AG04450 (cell line): ENCODE measurements at regions not wholly inside any gene's neighbourhood (a gene's known extent, or its start where the extent isn't known, plus 50 kb on each side); places are given as distances from the start of the nearest gene placed in this dataset.

Experiments
- CTCF ChIA-PET: fragments of 300-600, 350-600 bp; formaldehyde crosslinking; extraction: SDS; loops from one replicate; lab custom pipeline; 2022; ENCODE audit warnings: antibody characterized with exemption, inconsistent platforms; lab: Charles Lee
- POLR2A ChIA-PET: fragments of 350-600 bp; formaldehyde crosslinking; extraction: SDS; loops from one replicate; lab custom pipeline; 2021; ENCODE audit warnings: antibody characterized with exemption, inconsistent platforms; lab: Yijun Ruan, JAX
- DNase-seq: peaks from one replicate; pipeline ENCODE4 v3.0.0-alpha.2; 2011; ENCODE audit warnings: low read depth, low spot score
- H3K27ac ChIP-seq: one replicate; pipeline ENCODE4 v1.5.1; 2012; ENCODE audit warnings: low read depth, low read length, control low read depth
- H3K27me3 ChIP-seq: one replicate; pipeline ENCODE4 v1.6.0; 2012; ENCODE audit warnings: low read length; ENCODE audit not compliant: control insufficient read depth, insufficient read depth
- H3K4me3 ChIP-seq: 2 replicates; pipeline ENCODE4 v1.5.1; 2011; ENCODE audit warnings: mild to moderate bottlenecking, low read depth, low read length, control low read depth
- H3K9me3 ChIP-seq: 2 replicates; pipeline ENCODE4 v1.5.1; 2012; ENCODE audit warnings: low read length; ENCODE audit not compliant: control insufficient read depth, insufficient read depth
- TF ChIP-seq, protein P1 (sequence below): IDR thresholded peaks from 2 replicates; pipeline ENCODE4 v1.5.1; 2011; ENCODE audit warnings: low read depth, low read length, control low read depth, inconsistent platforms

GRCh38 chr1:96009831-96010434, 711.7 kb upstream of the PTBP2 start:
- TF ChIP-seq, protein P1, sequence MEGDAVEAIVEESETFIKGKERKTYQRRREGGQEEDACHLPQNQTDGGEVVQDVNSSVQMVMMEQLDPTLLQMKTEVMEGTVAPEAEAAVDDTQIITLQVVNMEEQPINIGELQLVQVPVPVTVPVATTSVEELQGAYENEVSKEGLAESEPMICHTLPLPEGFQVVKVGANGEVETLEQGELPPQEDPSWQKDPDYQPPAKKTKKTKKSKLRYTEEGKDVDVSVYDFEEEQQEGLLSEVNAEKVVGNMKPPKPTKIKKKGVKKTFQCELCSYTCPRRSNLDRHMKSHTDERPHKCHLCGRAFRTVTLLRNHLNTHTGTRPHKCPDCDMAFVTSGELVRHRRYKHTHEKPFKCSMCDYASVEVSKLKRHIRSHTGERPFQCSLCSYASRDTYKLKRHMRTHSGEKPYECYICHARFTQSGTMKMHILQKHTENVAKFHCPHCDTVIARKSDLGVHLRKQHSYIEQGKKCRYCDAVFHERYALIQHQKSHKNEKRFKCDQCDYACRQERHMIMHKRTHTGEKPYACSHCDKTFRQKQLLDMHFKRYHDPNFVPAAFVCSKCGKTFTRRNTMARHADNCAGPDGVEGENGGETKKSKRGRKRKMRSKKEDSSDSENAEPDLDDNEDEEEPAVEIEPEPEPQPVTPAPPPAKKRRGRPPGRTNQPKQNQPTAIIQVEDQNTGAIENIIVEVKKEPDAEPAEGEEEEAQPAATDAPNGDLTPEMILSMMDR = no peak
- ChIA-PET CTCF (no interaction called here), POLR2A (no interaction called here)
- H3K9me3 ChIP-seq = no peaks in the 10 kb centered on the region
- H3K27me3 ChIP-seq = no peaks in the 10 kb centered on the region
- no peak overlapping the region for H3K4me3 ChIP-seq
- H3K27ac ChIP-seq = no peak overlapping the region
- no peak for DNase-seq

GRCh38 chr1:96011606-96012005, 710.0 kb upstream of the PTBP2 start:
- H3K27ac ChIP-seq = no peak overlapping the region
- DNase-seq = no peak
- TF ChIP-seq, protein P1 = no peak
- no peaks in the 10 kb centered on the region for H3K27me3 ChIP-seq
- POLR2A ChIA-PET = no interaction called here
- H3K4me3 ChIP-seq = no peak overlapping the region
- H3K9me3 ChIP-seq = no peaks in the 10 kb centered on the region
- CTCF ChIA-PET = interaction anchor here (0.6 kb wide), 1 partner anchor 28 kb away, joined by 3 read pairs; no protein-coding TSS in a partner anchor

- CTCF ChIA-PET = interaction anchor here (0.7 kb wide), 1 partner anchor 87 kb away, joined by 3 read pairs; no protein-coding TSS in a partner anchor
- H3K27ac ChIP-seq = no peak overlapping the region
- TF ChIP-seq, protein P1 = no peak
These were observed 705.4 kb upstream of the PTBP2 start for GRCh38 chr1:96016219-96016618.

GRCh38 chr1:96020378-96020777, 701.2 kb upstream of the PTBP2 start:
- POLR2A ChIA-PET = no interaction called here
- Histone ChIP-seq H3K4me3 (no peak overlapping the region), H3K27me3 (no peaks in the 10 kb centered on the region), H3K27ac (no peak overlapping the region), H3K9me3 (no peaks in the 10 kb centered on the region)
- TF ChIP-seq, protein P1 = no peak
- CTCF ChIA-PET = no interaction called here
- no peak for DNase-seq

More at GRCh38 chr1:96016219-96016618, 705.4 kb upstream of the PTBP2 start:
- DNase-seq = no peak
- no peaks in the 10 kb centered on the region for H3K27me3 ChIP-seq
- no peaks in the 10 kb centered on the region for H3K9me3 ChIP-seq
- POLR2A ChIA-PET = no interaction called here
- no peak overlapping the region for H3K4me3 ChIP-seq

DNA sequence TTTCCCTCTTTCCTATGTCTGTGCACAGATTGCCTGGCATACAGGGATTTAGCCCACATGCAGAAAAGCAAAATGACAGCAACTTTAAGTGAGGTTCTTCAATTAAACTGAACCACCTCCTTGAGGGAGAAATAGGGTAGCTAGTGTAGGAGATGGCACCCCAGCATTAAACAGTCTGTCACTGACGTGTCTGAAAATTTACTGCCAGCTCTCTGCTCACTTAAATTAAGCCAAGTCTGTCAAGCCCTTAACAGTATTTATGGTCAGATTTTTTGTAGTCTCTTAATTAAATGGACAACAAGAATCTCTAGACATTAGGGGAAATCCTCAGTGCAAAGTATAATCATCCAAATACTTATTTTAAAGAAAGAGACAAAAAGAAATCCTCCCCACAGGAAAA, 696.5 kb upstream of the PTBP2 start:
- Histone ChIP-seq H3K9me3 (no peaks in the 10 kb centered on the region), H3K27ac (no peak overlapping the region), H3K4me3 (no peak overlapping the region), H3K27me3 (no peaks in the 10 kb centered on the region)
- ChIA-PET POLR2A (no interaction called here), CTCF (no interaction called here)
- TF ChIP-seq, protein P1 = no peak
- no peak for DNase-seq
